GM19240 (cell line): ENCODE measurements at regions not wholly inside any gene's neighbourhood (a gene's known extent, or its start where the extent isn't known, plus 50 kb on each side); places are given as distances from the start of the nearest gene placed in this dataset.

ENCODE experiments used
- DNase-seq: peaks from one replicate; pipeline ENCODE4 v3.0.0; 2011; ENCODE audit warnings: low spot score; ENCODE audit not compliant: insufficient read length

DNA sequence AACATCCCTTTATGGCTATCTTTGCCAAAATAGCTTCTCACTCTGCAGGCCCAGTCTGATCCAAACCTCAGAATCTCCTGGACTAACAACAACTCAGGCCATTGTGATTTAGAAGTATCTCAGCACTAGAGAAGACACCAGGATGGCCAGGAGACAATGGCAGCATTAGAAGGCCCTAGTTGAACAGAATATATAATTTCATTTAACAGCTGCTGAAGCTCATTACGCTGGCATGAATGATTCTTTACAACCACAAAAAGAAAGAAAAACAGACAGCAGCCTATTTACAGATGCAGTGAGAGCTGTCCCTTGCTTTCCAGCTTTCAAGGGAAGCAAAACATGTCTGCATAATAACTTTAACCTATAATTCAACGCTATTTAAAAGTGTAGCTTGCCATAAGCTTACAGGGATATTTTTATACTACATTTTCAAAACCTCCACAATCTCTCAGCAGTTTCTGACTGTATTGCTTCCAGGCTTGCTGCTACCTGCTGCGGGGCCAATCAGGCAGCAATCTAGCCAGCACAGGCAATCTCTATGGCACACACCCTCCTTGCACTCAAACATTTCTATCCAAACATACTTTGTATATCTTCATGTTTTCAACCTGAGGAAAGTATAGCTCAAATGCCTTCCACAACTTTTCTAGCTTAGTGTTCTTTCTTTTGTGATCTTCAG, 107.3 kb downstream of the OGFRL1 start:
- DNase-seq, result no peak

- no peak for DNase-seq
Observed at GRCh38 chr6:71396410-71396801, 107.8 kb downstream of the OGFRL1 start.

- DNase-seq, result no peak
Observed at GRCh38 chr6:71399279-71399678, 110.7 kb downstream of the OGFRL1 start.

- DNase-seq, result no peak
Observed at GRCh38 chr6:71400852-71401251, 112.2 kb downstream of the OGFRL1 start.

DNA sequence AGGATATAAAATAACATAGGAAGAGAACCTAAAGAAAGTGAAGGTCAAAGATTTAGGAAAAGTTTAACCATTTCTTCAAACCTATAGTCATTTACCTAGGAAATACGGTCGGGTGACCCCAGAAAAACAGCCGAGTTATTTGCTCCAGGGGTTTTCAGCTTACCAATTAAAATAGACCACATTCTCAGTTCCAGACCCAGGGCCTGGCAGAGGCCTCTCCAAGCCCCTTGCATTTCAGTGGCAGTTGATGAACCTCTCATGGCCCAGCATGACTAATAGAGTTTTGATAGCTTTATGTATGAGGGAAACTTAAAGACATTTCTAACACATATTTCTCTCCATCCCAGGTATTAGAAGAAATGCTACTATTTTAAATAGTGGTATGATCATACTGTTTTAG, 113.5 kb downstream of the OGFRL1 start:
- DNase-seq, result no peak

- DNase-seq, result no peak
Observed at GRCh38 chr6:71403422-71404134, 115.0 kb downstream of the OGFRL1 start.

GRCh38 chr6:71404145-71404966, 115.7 kb downstream of the OGFRL1 start:
- DNase-seq, result no peak

DNA sequence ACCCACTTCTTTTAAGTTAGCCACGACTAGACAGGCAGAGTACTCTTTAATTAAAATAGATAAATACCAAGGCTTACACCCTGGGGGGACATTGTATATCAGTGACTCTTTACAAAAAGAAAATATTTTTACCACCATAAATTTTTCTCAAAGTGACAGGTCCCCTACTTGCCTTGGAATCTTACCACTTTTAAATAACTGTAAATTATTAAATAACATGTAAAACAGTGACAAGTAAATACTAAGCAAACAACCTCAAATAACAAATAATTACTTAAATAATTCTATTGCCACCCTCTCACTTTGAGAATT, 116.3 kb downstream of the OGFRL1 start:
- no peak for DNase-seq

GRCh38 chr6:71405416-71405815, 116.8 kb downstream of the OGFRL1 start:
- no peak for DNase-seq

GRCh38 chr6:71406865-71407860, 118.6 kb downstream of the OGFRL1 start:
- DNase-seq, result no peak

GRCh38 chr6:71408787-71409723, 120.4 kb downstream of the OGFRL1 start:
- no peak for DNase-seq

DNA sequence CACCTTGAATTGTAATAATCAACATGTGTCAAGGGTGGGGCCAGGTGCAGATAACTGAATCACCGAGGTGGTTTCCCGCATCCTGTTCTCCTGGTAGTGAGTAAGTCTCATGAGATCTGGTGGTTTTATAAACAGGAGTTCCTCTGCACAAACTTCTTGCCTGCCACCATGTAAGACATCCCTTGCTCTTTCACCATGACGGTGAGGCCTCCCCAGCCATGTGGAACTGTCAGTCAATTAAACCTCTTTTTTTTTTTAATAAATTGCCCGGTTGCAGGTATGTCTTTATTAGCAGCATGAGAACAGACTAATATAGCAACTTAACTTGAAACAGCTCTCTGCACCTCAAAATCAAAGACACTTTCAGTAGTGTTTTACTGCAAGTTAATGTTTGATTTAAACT, 121.6 kb downstream of the OGFRL1 start:
- no peak for DNase-seq

DNA sequence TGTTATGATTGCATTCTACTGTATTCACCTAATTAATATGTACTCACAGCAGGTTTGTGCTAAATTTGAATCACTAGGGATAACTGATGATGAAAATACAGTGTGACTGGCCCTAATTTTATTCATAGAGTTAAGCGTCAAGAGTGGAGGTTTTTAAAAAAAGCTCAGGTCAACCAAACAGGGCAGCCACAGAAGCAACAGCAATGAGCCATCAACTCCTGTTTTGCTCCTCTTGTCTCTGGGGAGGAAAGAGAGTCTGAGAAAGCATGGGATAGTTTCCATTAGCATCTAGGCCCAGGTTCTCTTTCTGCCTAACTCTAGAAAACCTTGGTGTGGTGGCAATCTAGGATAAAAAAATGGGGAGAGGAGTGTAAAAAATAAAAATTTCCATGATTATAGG, 122.1 kb downstream of the OGFRL1 start:
- DNase-seq, result no peak

DNA sequence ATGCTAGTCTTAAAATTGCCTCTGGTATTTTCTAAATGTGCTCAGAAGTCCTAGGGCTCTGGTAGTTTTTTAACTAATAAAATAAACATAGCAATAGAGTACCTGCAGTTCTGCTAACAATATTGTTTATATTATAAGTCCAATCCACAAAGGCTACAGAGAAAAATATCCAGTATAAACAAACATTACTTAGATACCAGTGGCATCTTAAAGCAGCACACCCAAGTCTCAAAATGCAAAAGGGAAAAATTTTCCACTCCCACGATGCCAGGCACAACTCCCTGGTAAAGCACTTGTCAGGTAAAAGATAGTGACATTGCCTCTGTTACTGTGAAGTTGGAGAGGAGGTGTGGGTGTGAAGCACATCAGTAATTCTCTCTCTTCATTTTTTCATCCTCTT, 123.3 kb downstream of the OGFRL1 start:
- no peak for DNase-seq

GRCh38 chr6:71412559-71413140, 124.0 kb downstream of the OGFRL1 start:
- no peak for DNase-seq

GRCh38 chr6:71414486-71414885, 125.9 kb downstream of the OGFRL1 start:
- DNase-seq, result no peak

DNA sequence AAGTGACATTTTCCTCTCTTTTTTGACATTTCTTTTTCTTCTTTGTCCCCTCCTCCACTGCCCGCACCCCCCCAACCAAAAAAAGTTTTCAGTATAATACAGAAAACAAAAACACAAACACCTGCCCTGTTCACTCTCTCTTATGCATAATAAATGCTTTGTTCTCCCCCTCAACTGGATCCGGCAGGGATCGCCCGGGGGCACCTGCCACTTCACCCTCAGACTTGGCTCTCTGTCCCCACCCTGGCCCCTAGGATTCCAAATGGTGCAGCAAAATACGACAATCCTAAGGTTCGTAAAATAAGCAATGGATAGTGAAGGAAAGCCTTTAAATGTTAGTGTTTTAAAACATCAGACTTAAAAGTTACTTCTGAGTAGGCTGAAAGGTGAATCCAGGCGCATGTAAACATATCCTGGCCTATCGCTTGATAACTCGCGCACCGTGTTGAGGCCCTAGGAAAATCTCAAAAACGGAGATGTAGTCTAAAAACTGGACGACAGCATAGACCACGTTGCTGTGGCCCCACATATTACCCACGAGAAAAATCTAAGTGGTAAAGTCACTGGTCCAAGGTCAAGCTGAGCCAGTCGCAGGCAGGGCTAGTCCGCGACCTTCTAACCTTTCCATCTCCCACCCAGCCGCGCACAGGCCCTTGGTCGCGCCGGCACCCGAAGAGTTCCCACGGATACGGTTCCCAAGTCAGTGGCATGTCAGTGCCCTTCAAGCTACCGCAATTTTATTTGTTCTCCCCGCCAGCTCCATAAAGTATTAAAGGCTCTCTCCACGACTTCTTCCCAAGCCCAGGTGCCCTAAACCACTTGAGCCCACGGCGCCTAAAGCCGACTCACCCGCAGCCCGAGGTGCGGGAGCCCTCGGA, 130.8 kb downstream of the OGFRL1 start:
- no peak for DNase-seq

GRCh38 chr6:71420095-71420692, 131.6 kb downstream of the OGFRL1 start:
- no peak for DNase-seq
